ENCODE measurements at regions not wholly inside any gene's neighbourhood (a gene's known extent, or its start where the extent isn't known, plus 50 kb on each side); places are given as distances from the start of the nearest gene placed in this dataset.

- H2AFZ ChIP-seq (ENCODE audit: insufficient read depth, low read depth, low read length, poor library complexity, severe bottlenecking) = no peak overlapping the region
- Mint-ChIP-seq H3K4me3 (no peak overlapping the region), H3K9me3 (peaks cover 0 to 4% (median 1%) of the 10 kb centered on the region in 7 donors), H3K27ac (no peak overlapping the region), H3K27me3 (ENCODE audit: low read depth in 3 of 3) (peaks cover 0 to 2% (median 0%) of the 10 kb centered on the region in 3 donors), H3K36me3 (no peaks in the 10 kb centered on the region), H3K4me1 (no peaks in the 10 kb centered on the region)
- no peak overlapping the region for H3K4me2 ChIP-seq (replicated peaks; ENCODE audit: extremely low read depth, low read length, poor library complexity, severe bottlenecking)
- H3K27ac ChIP-seq (ENCODE audit: low read depth in 1 of 2, low read length in 2 of 2) = no peak overlapping the region
- no peak overlapping the region for H3K9ac ChIP-seq (ENCODE audit: insufficient read depth, low read length, poor library complexity, severe bottlenecking)
- no peak overlapping the region for H3K4me3 ChIP-seq (replicated peaks in 1 of 3; ENCODE audit: low read depth in 2 of 3, low read length in 3 of 3)
- intact Hi-C loops (cut with micrococcal nuclease) = no loop called here
- H3K27me3 ChIP-seq (ENCODE audit: control insufficient read depth in 2 of 2, insufficient read depth in 2 of 2, low read length in 2 of 2) = no peaks in the 10 kb centered on the region
- H4K20me1 ChIP-seq (ENCODE audit: insufficient read depth, low read length) = no peaks in the 10 kb centered on the region
- no peaks in the 10 kb centered on the region for H3K36me3 ChIP-seq (replicated peaks in 1 of 2; ENCODE audit: control insufficient read depth in 1 of 2, insufficient read depth in 2 of 2, low read length in 2 of 2)
- no peak for DNase-seq
- no peaks in the 10 kb centered on the region for H3K9me3 ChIP-seq (replicated peaks in 1 of 2; ENCODE audit: control insufficient read depth in 1 of 2, insufficient read depth in 1 of 2, low read length in 2 of 2)
- no peaks in the 10 kb centered on the region for H3K4me1 ChIP-seq (ENCODE audit: control insufficient read depth in 1 of 2, insufficient read depth in 2 of 2, low read length in 2 of 2)
- no peaks in the 10 kb centered on the region for H3K79me2 ChIP-seq (ENCODE audit: insufficient read depth, low read length)
- no peak for TF ChIP-seq CTCF (IDR thresholded peaks at IDR 0.05)
- no CpG with 5 or more reads among the region's 3 CpGs for WGBS (ENCODE audit: insufficient coverage)
Measured at GRCh38 chr10:94047293-94047692, 53.6 kb downstream of the PLCE1 start.

DNA sequence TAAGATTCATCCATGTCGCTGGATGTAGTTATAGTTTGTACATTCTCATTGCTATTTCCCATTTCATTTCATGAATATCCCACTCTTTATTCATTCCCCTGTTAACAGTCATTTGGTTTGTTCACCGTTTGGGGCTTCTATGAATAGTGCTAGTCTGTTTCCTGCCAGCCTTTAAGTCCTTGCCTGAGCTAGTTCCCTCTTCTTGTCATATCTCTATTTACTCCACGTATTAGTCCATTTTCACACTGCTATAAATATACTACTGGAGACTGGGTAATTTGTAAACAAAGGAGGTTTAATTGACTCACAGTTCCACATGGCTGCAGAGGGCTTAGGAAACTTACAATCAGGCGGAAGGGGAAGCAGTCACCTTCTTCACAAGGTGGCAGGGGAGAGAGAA lies 56.2 kb downstream of the PLCE1 start:
- H3K79me2 ChIP-seq (ENCODE audit: insufficient read depth, low read length) = no peaks in the 10 kb centered on the region
- intact Hi-C loops (cut with micrococcal nuclease) = no loop called here
- whole genome bisulfite sequencing (ENCODE audit: insufficient coverage) = no CpG with 5 or more reads among the region's 4 CpGs
- H3K4me3 ChIP-seq (replicated peaks in 1 of 3; ENCODE audit: low read depth in 2 of 3, low read length in 3 of 3) = no peak overlapping the region
- H3K9me3 Mint-ChIP-seq = peaks cover 0 to 4% (median 0%) of the 10 kb centered on the region in 7 donors
- H3K9ac ChIP-seq (ENCODE audit: insufficient read depth, low read length, poor library complexity, severe bottlenecking) = no peak overlapping the region
- no peaks in the 10 kb centered on the region for H3K4me1 ChIP-seq (ENCODE audit: control insufficient read depth in 1 of 2, insufficient read depth in 2 of 2, low read length in 2 of 2)
- no peak overlapping the region for H2AFZ ChIP-seq (ENCODE audit: insufficient read depth, low read depth, low read length, poor library complexity, severe bottlenecking)
- H3K27me3 ChIP-seq (ENCODE audit: control insufficient read depth in 2 of 2, insufficient read depth in 2 of 2, low read length in 2 of 2) = no peaks in the 10 kb centered on the region
- no peak for TF ChIP-seq CTCF (IDR thresholded peaks at IDR 0.05)
- no peaks in the 10 kb centered on the region for H3K36me3 ChIP-seq (replicated peaks in 1 of 2; ENCODE audit: control insufficient read depth in 1 of 2, insufficient read depth in 2 of 2, low read length in 2 of 2)
- H3K27me3 Mint-ChIP-seq (ENCODE audit: low read depth in 3 of 3) = peaks cover 0 to 2% (median 0%) of the 10 kb centered on the region in 3 donors
- H3K36me3 Mint-ChIP-seq = no peaks in the 10 kb centered on the region
- DNase-seq = no peak
- no peaks in the 10 kb centered on the region for H3K4me1 Mint-ChIP-seq
- H3K4me3 Mint-ChIP-seq = no peak overlapping the region
- no peak overlapping the region for H3K4me2 ChIP-seq (replicated peaks; ENCODE audit: extremely low read depth, low read length, poor library complexity, severe bottlenecking)
- H3K9me3 ChIP-seq (replicated peaks in 1 of 2; ENCODE audit: control insufficient read depth in 1 of 2, insufficient read depth in 1 of 2, low read length in 2 of 2) = no peaks in the 10 kb centered on the region
- no peak overlapping the region for H3K27ac Mint-ChIP-seq
- H3K27ac ChIP-seq (ENCODE audit: low read depth in 1 of 2, low read length in 2 of 2) = no peak overlapping the region
- no peaks in the 10 kb centered on the region for H4K20me1 ChIP-seq (ENCODE audit: insufficient read depth, low read length)

All from CD14-positive monocyte (primary cell).